ENCODE measurements at regions not wholly inside any gene's neighbourhood (a gene's known extent, or its start where the extent isn't known, plus 50 kb on each side); places are given as distances from the start of the nearest gene placed in this dataset.

- Histone ChIP-seq H3K4me3 (no peak overlapping the region), H3K9me3 (ENCODE audit: low read depth) (no peaks in the 10 kb centered on the region), H3K4me1 (ENCODE audit: low read depth) (no peaks in the 10 kb centered on the region), H3K27ac (no peak overlapping the region), H3K36me3 (no peaks in the 10 kb centered on the region), H3K27me3 (no peaks in the 10 kb centered on the region)
- DNase-seq (ENCODE audit: low read depth in 1 of 2, low spot score in 1 of 2), result no peak
- no peak for TF ChIP-seq CTCF (IDR thresholded peaks at IDR 0.05; ENCODE audit: low read depth, low read length)
These were observed 128.4 kb downstream of the SEC61B start for GRCh38 chr9:99350461-99350860.

- Histone ChIP-seq H3K4me1 (ENCODE audit: low read depth) (no peaks in the 10 kb centered on the region), H3K4me3 (no peak overlapping the region)
- no peak for DNase-seq (ENCODE audit: low read depth in 1 of 2, low spot score in 1 of 2)
These were observed 129.6 kb downstream of the SEC61B start for GRCh38 chr9:99351647-99352046.

GRCh38 chr9:99352826-99353225, 130.7 kb downstream of the SEC61B start:
- DNase-seq (ENCODE audit: low read depth in 1 of 2, low spot score in 1 of 2), result no peak
- Histone ChIP-seq H3K9me3 (ENCODE audit: low read depth) (no peaks in the 10 kb centered on the region), H3K27ac (no peak overlapping the region), H3K36me3 (no peaks in the 10 kb centered on the region), H3K4me1 (ENCODE audit: low read depth) (peaks cover 4% of the 10 kb centered on the region), H3K4me3 (no peak overlapping the region), H3K27me3 (no peaks in the 10 kb centered on the region)
- no peak for TF ChIP-seq CTCF (IDR thresholded peaks at IDR 0.05; ENCODE audit: low read depth, low read length)

More at GRCh38 chr9:99351647-99352046, 129.6 kb downstream of the SEC61B start:
- no peak for TF ChIP-seq CTCF (IDR thresholded peaks at IDR 0.05; ENCODE audit: low read depth, low read length)
- Histone ChIP-seq H3K36me3 (no peaks in the 10 kb centered on the region), H3K9me3 (ENCODE audit: low read depth) (no peaks in the 10 kb centered on the region), H3K27ac (no peak overlapping the region), H3K27me3 (no peaks in the 10 kb centered on the region)

- H3K27me3 ChIP-seq, result no peaks in the 10 kb centered on the region
- peaks cover 8% of the 10 kb centered on the region for H3K4me1 ChIP-seq (ENCODE audit: low read depth)
- no peak for TF ChIP-seq CTCF (IDR thresholded peaks at IDR 0.05; ENCODE audit: low read depth, low read length)
- no peak overlapping the region for H3K27ac ChIP-seq
- H3K4me3 ChIP-seq, result no peak overlapping the region
- peak in 1 of 2 donors; percentile 91 for DNase-seq (ENCODE audit: low read depth in 1 of 2, low spot score in 1 of 2)
- H3K9me3 ChIP-seq (ENCODE audit: low read depth), result no peaks in the 10 kb centered on the region
- H3K36me3 ChIP-seq, result no peaks in the 10 kb centered on the region
These were observed 131.3 kb downstream of the SEC61B start for GRCh38 chr9:99353408-99353807.

- Histone ChIP-seq H3K4me1 (ENCODE audit: low read depth) (peaks cover 12% of the 10 kb centered on the region), H3K9me3 (ENCODE audit: low read depth) (no peaks in the 10 kb centered on the region), H3K36me3 (no peaks in the 10 kb centered on the region), H3K4me3 (no peak overlapping the region), H3K27ac (no peak overlapping the region), H3K27me3 (no peaks in the 10 kb centered on the region)
- no peak for TF ChIP-seq CTCF (IDR thresholded peaks at IDR 0.05; ENCODE audit: low read depth, low read length)
- DNase-seq (ENCODE audit: low read depth in 1 of 2, low spot score in 1 of 2), result peak in 1 of 2 donors; percentile 54
These were observed 132.0 kb downstream of the SEC61B start for GRCh38 chr9:99354104-99354503.

GRCh38 chr9:99356512-99356971, 134.5 kb downstream of the SEC61B start:
- TF ChIP-seq CTCF (IDR thresholded peaks at IDR 0.05; ENCODE audit: low read depth, low read length), result no peak
- DNase-seq (ENCODE audit: low read depth in 1 of 2, low spot score in 1 of 2), result no peak
- no peaks in the 10 kb centered on the region for H3K27me3 ChIP-seq
- H3K9me3 ChIP-seq (ENCODE audit: low read depth), result no peaks in the 10 kb centered on the region
- peaks cover 19% of the 10 kb centered on the region for H3K4me1 ChIP-seq (ENCODE audit: low read depth)
- no peak overlapping the region for H3K4me3 ChIP-seq
- no peaks in the 10 kb centered on the region for H3K36me3 ChIP-seq
- no peak overlapping the region for H3K27ac ChIP-seq
